ENCODE measurements at regions not wholly inside any gene's neighbourhood (a gene's known extent, or its start where the extent isn't known, plus 50 kb on each side); places are given as distances from the start of the nearest gene placed in this dataset.
"Not testable (repeated sequence)": the region's sequence is repeated elsewhere in the genome, so short reads cannot be mapped to it uniquely, and the experiment has no call there.

GRCh38 chr7:106536079-106536478 is 124.9 kb downstream of the CCDC71L start:
- H3K4me3 ChIP-seq (ENCODE audit: low read length), result no peak overlapping the region
- no peak for TF ChIP-seq ZNF274 (IDR thresholded peaks at IDR 0.05; ENCODE audit: low read depth, low read length)

GRCh38 chr7:106535234-106535932 is 125.6 kb downstream of the CCDC71L start:
- no peak for TF ChIP-seq ZNF274 (IDR thresholded peaks at IDR 0.05; ENCODE audit: low read depth, low read length)
- no peak overlapping the region for H3K4me3 ChIP-seq (ENCODE audit: low read length)

GRCh38 chr7:106534271-106534846 is 126.6 kb downstream of the CCDC71L start:
- H3K4me3 ChIP-seq (ENCODE audit: low read length), result no peak overlapping the region
- no peak for TF ChIP-seq ZNF274 (IDR thresholded peaks at IDR 0.05; ENCODE audit: low read depth, low read length)

DNA sequence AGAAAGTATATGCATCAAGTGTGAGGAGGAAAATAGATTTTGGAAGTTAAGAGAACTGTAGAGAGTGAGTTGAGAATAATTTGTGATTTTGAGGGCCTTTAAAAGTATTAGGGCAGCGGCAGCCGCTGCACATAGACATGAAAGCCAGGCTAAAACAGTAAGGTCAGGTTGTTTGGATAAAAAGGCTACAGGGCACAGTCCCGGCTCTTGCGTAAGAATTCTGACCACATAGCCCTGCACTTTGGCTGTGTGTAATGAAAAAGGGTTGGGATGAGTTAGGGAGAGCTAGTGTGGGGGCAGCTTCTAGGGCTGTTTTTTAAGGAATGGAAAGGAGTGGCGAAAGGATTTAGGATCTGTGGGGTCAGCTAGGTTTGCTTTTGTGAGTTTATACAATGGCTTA is 130.8 kb downstream of the CCDC71L start:
- H3K4me3 ChIP-seq (ENCODE audit: low read length), result not testable (repeated sequence)

GRCh38 chr7:106526617-106527016 is 134.3 kb downstream of the CCDC71L start:
- H3K4me3 ChIP-seq (ENCODE audit: low read length), result not testable (repeated sequence)

DNA sequence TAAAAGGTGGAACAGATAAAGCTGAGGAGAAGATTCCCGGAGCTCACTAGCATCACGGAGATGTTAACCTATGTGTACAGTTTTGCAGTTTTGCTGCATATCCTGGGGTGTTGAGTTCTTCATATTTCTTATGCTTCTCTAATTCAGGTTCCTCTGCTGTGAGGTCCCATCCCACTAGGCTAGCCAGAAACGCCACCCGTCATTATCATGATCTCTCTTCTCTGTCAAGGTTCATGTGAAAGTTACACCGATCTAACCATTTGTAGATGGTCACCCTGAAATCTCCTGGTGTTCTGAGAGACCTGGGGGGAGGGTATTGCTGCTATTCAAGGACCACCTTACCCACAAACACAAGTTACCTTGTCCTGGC is 136.3 kb downstream of the CCDC71L start:
- TF ChIP-seq ZNF274 (IDR thresholded peaks at IDR 0.05; ENCODE audit: low read depth, low read length), result no peak
- H3K4me3 ChIP-seq (ENCODE audit: low read length), result no peak overlapping the region

- TF ChIP-seq ZNF274 (IDR thresholded peaks at IDR 0.05; ENCODE audit: low read depth, low read length), result no peak
Measured at GRCh38 chr7:106523482-106523881, 137.5 kb downstream of the CCDC71L start.

GRCh38 chr7:106522696-106523095 is 138.3 kb downstream of the CCDC71L start:
- TF ChIP-seq ZNF274 (IDR thresholded peaks at IDR 0.05; ENCODE audit: low read depth, low read length), result no peak
- H3K4me3 ChIP-seq (ENCODE audit: low read length), result no peak overlapping the region

More at GRCh38 chr7:106523482-106523881, 137.5 kb downstream of the CCDC71L start:
- no peak overlapping the region for H3K4me3 ChIP-seq (ENCODE audit: low read length)

DNA sequence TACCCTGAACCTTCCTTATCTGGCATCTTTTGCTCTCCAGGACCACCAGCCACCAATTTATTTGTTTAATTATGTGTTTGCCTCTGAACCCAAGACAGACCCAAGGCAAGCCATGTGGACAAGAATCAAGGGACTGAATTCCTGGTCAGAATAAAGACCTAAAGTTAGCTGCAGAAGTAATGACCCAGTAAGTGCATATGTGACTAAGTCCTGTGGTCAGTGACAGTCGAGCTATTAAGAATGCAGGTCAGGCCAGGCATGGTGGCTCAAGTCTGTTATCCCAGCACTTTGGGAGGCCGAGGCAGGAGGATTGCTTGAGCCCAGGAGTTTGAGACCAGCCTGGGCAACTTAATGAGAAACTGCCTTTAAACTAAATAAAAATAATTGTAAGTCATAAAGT is 139.4 kb downstream of the CCDC71L start:
- no peak overlapping the region for H3K4me3 ChIP-seq (ENCODE audit: low read length)
- TF ChIP-seq ZNF274 (IDR thresholded peaks at IDR 0.05; ENCODE audit: low read depth, low read length), result no peak

DNA sequence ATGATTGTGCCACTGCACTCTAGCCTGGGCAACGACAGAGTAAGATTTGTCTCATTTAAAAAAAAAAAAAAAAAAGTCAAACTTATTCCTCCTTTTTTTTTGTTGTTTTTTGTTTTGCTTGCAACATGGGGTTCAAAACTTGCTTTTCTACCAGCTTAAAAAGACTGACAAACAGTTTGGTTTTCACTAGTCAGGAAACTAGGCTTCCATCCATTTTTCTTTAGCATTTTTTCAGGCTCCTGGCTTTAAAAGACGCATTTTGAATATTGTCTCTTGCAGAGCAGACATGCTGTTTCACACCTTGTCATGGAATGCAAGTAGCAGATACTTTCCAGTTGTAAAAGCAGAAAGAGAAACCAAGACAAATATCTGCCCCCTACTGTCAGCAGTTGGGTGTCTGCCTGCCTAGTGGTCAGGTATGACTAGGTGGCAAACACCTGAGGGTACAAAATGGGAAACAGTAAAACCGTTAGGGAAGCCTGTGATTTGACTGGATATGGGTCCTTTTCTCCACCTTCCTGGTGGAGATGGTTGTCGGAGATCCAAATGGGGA is 139.9 kb downstream of the CCDC71L start:
- TF ChIP-seq ZNF274 (IDR thresholded peaks at IDR 0.05; ENCODE audit: low read depth, low read length), result no peak
- H3K4me3 ChIP-seq (ENCODE audit: low read length), result no peak overlapping the region

DNA sequence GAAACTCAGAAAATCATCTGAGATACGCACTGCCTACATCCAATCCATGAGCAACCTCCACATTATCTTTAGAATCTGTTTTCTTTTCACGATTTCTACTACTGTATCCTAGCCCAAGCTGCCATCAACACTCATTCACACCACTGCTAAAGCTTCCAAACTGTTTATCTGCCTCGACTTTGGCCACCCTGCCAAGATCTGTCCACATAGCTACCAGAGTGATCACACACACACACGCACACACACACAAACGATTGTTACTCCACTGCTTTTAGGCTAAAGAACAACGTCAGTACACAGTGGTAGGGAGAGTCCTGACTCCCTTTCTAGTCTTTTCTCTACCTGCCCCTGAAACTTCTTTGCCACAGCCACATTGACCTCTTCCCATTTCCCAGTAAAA is 142.0 kb downstream of the CCDC71L start:
- TF ChIP-seq ZNF274 (IDR thresholded peaks at IDR 0.05; ENCODE audit: low read depth, low read length), result no peak
- H3K4me3 ChIP-seq (ENCODE audit: low read length), result no peak overlapping the region

GRCh38 chr7:106518239-106518638 is 142.7 kb downstream of the CCDC71L start:
- TF ChIP-seq ZNF274 (IDR thresholded peaks at IDR 0.05; ENCODE audit: low read depth, low read length), result no peak
- no peak overlapping the region for H3K4me3 ChIP-seq (ENCODE audit: low read length)

DNA sequence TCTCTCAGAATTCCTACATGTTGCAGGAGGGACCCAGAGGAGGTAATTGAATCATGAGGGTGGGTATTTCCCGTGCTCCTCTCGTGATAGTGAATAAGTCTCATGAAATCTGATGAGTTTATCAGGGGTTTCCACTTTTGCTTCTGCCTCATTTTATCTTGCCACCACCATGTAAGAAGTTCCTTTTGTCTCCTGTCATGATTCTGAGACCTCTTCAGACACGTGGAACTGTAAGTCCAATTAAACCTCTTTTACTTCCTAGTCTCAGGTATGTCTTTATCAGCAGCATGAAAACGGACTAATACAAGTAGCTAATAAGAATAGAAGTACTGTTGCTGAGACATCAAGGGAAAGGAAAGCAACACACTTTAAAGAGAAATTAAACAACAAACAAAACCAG is 143.4 kb downstream of the CCDC71L start:
- TF ChIP-seq ZNF274 (IDR thresholded peaks at IDR 0.05; ENCODE audit: low read depth, low read length), result no peak
- H3K4me3 ChIP-seq (ENCODE audit: low read length), result no peak overlapping the region

- no peak overlapping the region for H3K4me3 ChIP-seq (ENCODE audit: low read length)
- TF ChIP-seq ZNF274 (IDR thresholded peaks at IDR 0.05; ENCODE audit: low read depth, low read length), result no peak
Measured at GRCh38 chr7:106515321-106515720, 145.6 kb downstream of the CCDC71L start.

DNA sequence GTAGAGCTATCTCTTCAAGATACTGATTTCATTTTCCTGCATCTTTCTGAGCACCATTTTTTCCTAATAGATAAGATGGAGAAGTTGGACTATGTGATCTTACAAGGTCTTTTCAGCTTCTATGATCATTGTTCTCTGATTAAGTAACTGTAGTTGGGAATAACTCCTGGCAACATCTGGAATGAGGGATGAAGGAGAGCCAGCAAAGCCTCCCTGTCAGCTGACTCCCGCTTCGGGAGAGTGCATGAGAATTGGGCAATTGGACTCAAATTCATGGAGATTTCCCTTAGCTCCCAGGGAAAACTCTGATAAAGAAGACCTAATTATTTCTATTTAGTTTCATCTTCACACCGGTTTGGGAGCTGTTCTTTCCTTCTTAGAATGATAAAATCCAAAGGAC is 146.1 kb downstream of the CCDC71L start:
- no peak for TF ChIP-seq ZNF274 (IDR thresholded peaks at IDR 0.05; ENCODE audit: low read depth, low read length)
- H3K4me3 ChIP-seq (ENCODE audit: low read length), result no peak overlapping the region

DNA sequence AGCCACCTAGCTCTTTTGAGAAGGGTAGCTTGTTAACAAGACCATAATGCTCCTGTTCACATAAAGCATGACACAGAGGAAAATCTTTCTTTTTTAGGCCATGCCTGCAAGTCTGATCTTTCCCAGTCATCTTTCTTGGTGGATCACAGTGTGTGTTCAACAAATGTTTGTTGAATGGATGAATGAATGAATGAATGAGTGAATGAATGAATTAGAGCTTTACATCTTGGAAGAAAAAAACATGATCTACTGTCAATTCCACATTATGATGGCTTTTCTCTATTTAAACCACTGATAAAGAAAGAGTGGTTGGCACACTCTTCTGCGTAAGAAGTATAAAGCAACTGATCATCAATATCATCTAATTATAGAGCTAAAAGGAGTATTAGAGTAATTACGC is 148.7 kb downstream of the CCDC71L start:
- no peak for TF ChIP-seq ZNF274 (IDR thresholded peaks at IDR 0.05; ENCODE audit: low read depth, low read length)
- H3K4me3 ChIP-seq (ENCODE audit: low read length), result no peak overlapping the region

Measured in GM08714 (cell line).